ENCODE measurements at regions not wholly inside any gene's neighbourhood (a gene's known extent, or its start where the extent isn't known, plus 50 kb on each side); places are given as distances from the start of the nearest gene placed in this dataset.

GRCh38 chr7:25886387-25887240 lies 265.4 kb upstream of the NFE2L3 start:
- no peak for TF ChIP-seq CTCF (IDR thresholded peaks at IDR 0.05)
- no peak for TF ChIP-seq POLR2A (IDR thresholded peaks at IDR 0.05)
